ENCODE measurements at regions not wholly inside any gene's neighbourhood (a gene's known extent, or its start where the extent isn't known, plus 50 kb on each side); places are given as distances from the start of the nearest gene placed in this dataset.
A peak's percentile ranks its signal among the peaks of the same experiment; 100 is the strongest.
"Not testable (repeated sequence)": the region's sequence is repeated elsewhere in the genome, so short reads cannot be mapped to it uniquely, and the experiment has no call there.

GRCh38 chr13:20301403-20302071 is 69.4 kb upstream of the GJB6 start:
- H3K27ac Mint-ChIP-seq = peak overlapping the region; percentile 22
- peaks cover 3% of the 10 kb centered on the region for H3K4me1 Mint-ChIP-seq
- DNase-seq = no peak
- CTCF ChIA-PET = no interaction called here
- no peaks in the 10 kb centered on the region for H3K36me3 Mint-ChIP-seq
- H3K27me3 Mint-ChIP-seq = peaks cover 51% of the 10 kb centered on the region
- no peak overlapping the region for H3K4me3 Mint-ChIP-seq
- H3K9me3 Mint-ChIP-seq (ENCODE audit: low read depth) = no peaks in the 10 kb centered on the region
- ATAC-seq = no peak

- CTCF ChIA-PET = no interaction called here
- Mint-ChIP-seq H3K27ac (no peak overlapping the region), H3K36me3 (no peaks in the 10 kb centered on the region), H3K27me3 (peaks cover 51% of the 10 kb centered on the region), H3K4me1 (peaks cover 3% of the 10 kb centered on the region), H3K4me3 (no peak overlapping the region), H3K9me3 (ENCODE audit: low read depth) (no peaks in the 10 kb centered on the region)
- DNase-seq = no peak
- ATAC-seq = no peak
Observed at GRCh38 chr13:20301015-20301402, 68.9 kb upstream of the GJB6 start.

GRCh38 chr13:20297181-20297580 is 65.1 kb upstream of the GJB6 start:
- Mint-ChIP-seq H3K36me3 (no peaks in the 10 kb centered on the region), H3K27me3 (peaks cover 29% of the 10 kb centered on the region), H3K27ac (no peak overlapping the region), H3K4me3 (no peak overlapping the region), H3K9me3 (ENCODE audit: low read depth) (no peaks in the 10 kb centered on the region), H3K4me1 (peaks cover 3% of the 10 kb centered on the region)
- CTCF ChIA-PET = no interaction called here
- ATAC-seq (no peak), DNase-seq (no peak)

- no peak overlapping the region for H3K4me3 Mint-ChIP-seq
- H3K4me1 Mint-ChIP-seq = no peaks in the 10 kb centered on the region
- no peaks in the 10 kb centered on the region for H3K9me3 Mint-ChIP-seq (ENCODE audit: low read depth)
- ATAC-seq = no peak
- H3K36me3 Mint-ChIP-seq = no peaks in the 10 kb centered on the region
- peaks cover 19% of the 10 kb centered on the region for H3K27me3 Mint-ChIP-seq
- no peak overlapping the region for H3K27ac Mint-ChIP-seq
- CTCF ChIA-PET = no interaction called here
- no peak for DNase-seq
Observed at GRCh38 chr13:20295956-20296355, 63.8 kb upstream of the GJB6 start.

- Mint-ChIP-seq H3K27ac (no peak overlapping the region), H3K36me3 (no peaks in the 10 kb centered on the region), H3K4me1 (no peaks in the 10 kb centered on the region), H3K4me3 (no peak overlapping the region), H3K9me3 (ENCODE audit: low read depth) (no peaks in the 10 kb centered on the region), H3K27me3 (peaks cover 6% of the 10 kb centered on the region)
- DNase-seq (no peak), ATAC-seq (no peak)
- CTCF ChIA-PET = interaction anchor here (1.1 kb wide), 1 partner anchor 97 kb away, joined by 3 read pairs; no protein-coding TSS in a partner anchor
Observed at GRCh38 chr13:20294497-20294896, 62.4 kb upstream of the GJB6 start.

- H3K36me3 Mint-ChIP-seq; CTCF ChIA-PET; H3K27ac Mint-ChIP-seq; H3K27me3 Mint-ChIP-seq; H3K4me3 Mint-ChIP-seq; H3K4me1 Mint-ChIP-seq; DNase-seq; ATAC-seq; H3K9me3 Mint-ChIP-seq (ENCODE audit: low read depth): not testable (repeated sequence)
Observed at GRCh38 chr13:20292301-20292700, 60.2 kb upstream of the GJB6 start.

- peaks cover 8% of the 10 kb centered on the region for H3K36me3 Mint-ChIP-seq
- no peak overlapping the region for H3K27ac Mint-ChIP-seq
- CTCF ChIA-PET = no interaction called here
- H3K27me3 Mint-ChIP-seq = peaks cover 6% of the 10 kb centered on the region
- ATAC-seq (no peak), DNase-seq (no peak)
- H3K4me1 Mint-ChIP-seq = no peaks in the 10 kb centered on the region
- no peak overlapping the region for H3K4me3 Mint-ChIP-seq
- peaks cover 4% of the 10 kb centered on the region for H3K9me3 Mint-ChIP-seq (ENCODE audit: low read depth)
Observed at GRCh38 chr13:20291675-20292074, 59.6 kb upstream of the GJB6 start.

GRCh38 chr13:20291037-20291436 is 58.9 kb upstream of the GJB6 start:
- CTCF ChIA-PET = interaction anchor here (0.6 kb wide), 1 partner anchor 1323 kb away, joined by 3 read pairs; no protein-coding TSS in a partner anchor
- H3K9me3 Mint-ChIP-seq (ENCODE audit: low read depth) = peaks cover 10% of the 10 kb centered on the region
- DNase-seq (no peak), ATAC-seq (no peak)
- peaks cover 8% of the 10 kb centered on the region for H3K36me3 Mint-ChIP-seq
- H3K27ac Mint-ChIP-seq = no peak overlapping the region
- no peak overlapping the region for H3K4me3 Mint-ChIP-seq
- no peaks in the 10 kb centered on the region for H3K4me1 Mint-ChIP-seq
- peaks cover 6% of the 10 kb centered on the region for H3K27me3 Mint-ChIP-seq

GRCh38 chr13:20288561-20288960 is 56.4 kb upstream of the GJB6 start:
- H3K4me1 Mint-ChIP-seq = no peaks in the 10 kb centered on the region
- peaks cover 6% of the 10 kb centered on the region for H3K27me3 Mint-ChIP-seq
- no peak overlapping the region for H3K4me3 Mint-ChIP-seq
- peaks cover 22% of the 10 kb centered on the region for H3K9me3 Mint-ChIP-seq (ENCODE audit: low read depth)
- CTCF ChIA-PET = no interaction called here
- no peak overlapping the region for H3K27ac Mint-ChIP-seq
- peaks cover 11% of the 10 kb centered on the region for H3K36me3 Mint-ChIP-seq
- ATAC-seq (no peak), DNase-seq (no peak)

- no peaks in the 10 kb centered on the region for H3K4me1 Mint-ChIP-seq
- H3K36me3 Mint-ChIP-seq = peaks cover 11% of the 10 kb centered on the region
- DNase-seq (no peak), ATAC-seq (no peak)
- CTCF ChIA-PET = no interaction called here
- H3K27me3 Mint-ChIP-seq = peaks cover 6% of the 10 kb centered on the region
- H3K27ac Mint-ChIP-seq = no peak overlapping the region
- peaks cover 25% of the 10 kb centered on the region for H3K9me3 Mint-ChIP-seq (ENCODE audit: low read depth)
- no peak overlapping the region for H3K4me3 Mint-ChIP-seq
Observed at GRCh38 chr13:20287976-20288375, 55.9 kb upstream of the GJB6 start.

GRCh38 chr13:20285530-20285929 is 53.4 kb upstream of the GJB6 start:
- H3K4me1 Mint-ChIP-seq = no peaks in the 10 kb centered on the region
- CTCF ChIA-PET = interaction anchor here (0.6 kb wide), 1 partner anchor 25 kb away, joined by 3 read pairs; no protein-coding TSS in a partner anchor
- DNase-seq = no peak
- H3K9me3 Mint-ChIP-seq (ENCODE audit: low read depth) = peaks cover 25% of the 10 kb centered on the region
- no peak overlapping the region for H3K4me3 Mint-ChIP-seq
- H3K27ac Mint-ChIP-seq = no peak overlapping the region
- peaks cover 11% of the 10 kb centered on the region for H3K36me3 Mint-ChIP-seq
- peaks cover 6% of the 10 kb centered on the region for H3K27me3 Mint-ChIP-seq
- ATAC-seq = no peak

Measured in activated CD8-positive, alpha-beta memory T cell treated with anti-CD3 and anti-CD28 coated beads, Interleukin-2, amount 10 ng/mL, durations not matched to agents 7 days and 5 days (primary cell).